ENCODE measurements at regions not wholly inside any gene's neighbourhood (a gene's known extent, or its start where the extent isn't known, plus 50 kb on each side); places are given as distances from the start of the nearest gene placed in this dataset.

DNA sequence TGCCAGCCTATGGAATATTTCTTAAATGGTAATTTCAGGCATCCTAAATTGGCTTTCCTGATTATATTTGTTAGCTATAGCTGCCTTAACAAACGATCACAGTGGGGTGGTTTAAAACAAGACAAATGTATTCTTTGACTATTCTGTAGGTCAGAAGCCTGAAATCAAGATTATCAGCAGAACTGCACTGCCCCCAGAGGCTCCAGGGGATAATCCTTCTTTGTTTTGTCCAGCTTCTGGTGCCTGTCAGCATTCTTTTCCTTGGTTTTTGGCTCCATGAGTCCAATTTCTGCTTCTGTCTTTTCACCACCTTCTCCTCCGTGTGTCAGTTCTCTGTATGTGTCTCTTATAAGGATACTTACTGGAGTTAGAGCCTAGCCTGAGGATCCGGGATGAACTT, 1282.2 kb upstream of the USP15 start:
- TF ChIP-seq, protein P1, sequence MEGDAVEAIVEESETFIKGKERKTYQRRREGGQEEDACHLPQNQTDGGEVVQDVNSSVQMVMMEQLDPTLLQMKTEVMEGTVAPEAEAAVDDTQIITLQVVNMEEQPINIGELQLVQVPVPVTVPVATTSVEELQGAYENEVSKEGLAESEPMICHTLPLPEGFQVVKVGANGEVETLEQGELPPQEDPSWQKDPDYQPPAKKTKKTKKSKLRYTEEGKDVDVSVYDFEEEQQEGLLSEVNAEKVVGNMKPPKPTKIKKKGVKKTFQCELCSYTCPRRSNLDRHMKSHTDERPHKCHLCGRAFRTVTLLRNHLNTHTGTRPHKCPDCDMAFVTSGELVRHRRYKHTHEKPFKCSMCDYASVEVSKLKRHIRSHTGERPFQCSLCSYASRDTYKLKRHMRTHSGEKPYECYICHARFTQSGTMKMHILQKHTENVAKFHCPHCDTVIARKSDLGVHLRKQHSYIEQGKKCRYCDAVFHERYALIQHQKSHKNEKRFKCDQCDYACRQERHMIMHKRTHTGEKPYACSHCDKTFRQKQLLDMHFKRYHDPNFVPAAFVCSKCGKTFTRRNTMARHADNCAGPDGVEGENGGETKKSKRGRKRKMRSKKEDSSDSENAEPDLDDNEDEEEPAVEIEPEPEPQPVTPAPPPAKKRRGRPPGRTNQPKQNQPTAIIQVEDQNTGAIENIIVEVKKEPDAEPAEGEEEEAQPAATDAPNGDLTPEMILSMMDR (optimal IDR thresholded peaks at IDR 0.05 in 1 of 3, IDR thresholded peaks at IDR 0.05 in 1 of 3, conservative IDR thresholded peaks at IDR 0.05 in 1 of 3; ENCODE audit: extremely low read depth in 1 of 3, insufficient read depth in 2 of 3, low read length in 3 of 3), result no peak
- TF ChIP-seq EZH2 (IDR thresholded peaks at IDR 0.05; ENCODE audit: low read length), result no peak
- Histone ChIP-seq H3K36me3 (ENCODE audit: control insufficient read depth in 2 of 2, extremely low read depth in 1 of 2, insufficient read depth in 2 of 2, low read length in 2 of 2) (no peaks in the 10 kb centered on the region), H3K9me3 (ENCODE audit: control insufficient read depth, low read depth, low read length) (no peaks in the 10 kb centered on the region), H3K4me3 (ENCODE audit: control insufficient read depth in 2 of 3, extremely low read depth in 1 of 3, insufficient read depth in 2 of 3, low read depth in 1 of 3, low read length in 3 of 3) (no peak overlapping the region), H3K27ac (ENCODE audit: control insufficient read depth, insufficient read depth, low read length) (no peak overlapping the region), H2AFZ (ENCODE audit: control insufficient read depth, low read length) (no peak overlapping the region), H3K9me1 (ENCODE audit: control insufficient read depth, extremely low read depth, insufficient read depth, low read length) (no peaks in the 10 kb centered on the region), H3K9ac (ENCODE audit: control insufficient read depth, extremely low read depth, insufficient read depth, low read length) (no peak overlapping the region), H3K4me2 (ENCODE audit: control insufficient read depth, extremely low read depth, insufficient read depth, low read depth, low read length) (no peak overlapping the region), H3K79me2 (ENCODE audit: control insufficient read depth, insufficient read depth, low read length) (no peaks in the 10 kb centered on the region), H3K4me1 (ENCODE audit: control insufficient read depth, extremely low read depth, insufficient read depth, low read length) (no peaks in the 10 kb centered on the region), H4K20me1 (ENCODE audit: control insufficient read depth, extremely low read depth, insufficient read depth, low read length) (no peaks in the 10 kb centered on the region), H3K27me3 (ENCODE audit: control insufficient read depth, extremely low read depth, insufficient read depth, low read length) (no peaks in the 10 kb centered on the region)
- dilution Hi-C loops (cut with MboI; ENCODE audit: extremely low pct_ligation_motif_present, low sequenced_read_pairs), result no loop called here
- no peak for FAIRE-seq
- no peak for DNase-seq (ENCODE audit: low read depth, low spot score)

DNA sequence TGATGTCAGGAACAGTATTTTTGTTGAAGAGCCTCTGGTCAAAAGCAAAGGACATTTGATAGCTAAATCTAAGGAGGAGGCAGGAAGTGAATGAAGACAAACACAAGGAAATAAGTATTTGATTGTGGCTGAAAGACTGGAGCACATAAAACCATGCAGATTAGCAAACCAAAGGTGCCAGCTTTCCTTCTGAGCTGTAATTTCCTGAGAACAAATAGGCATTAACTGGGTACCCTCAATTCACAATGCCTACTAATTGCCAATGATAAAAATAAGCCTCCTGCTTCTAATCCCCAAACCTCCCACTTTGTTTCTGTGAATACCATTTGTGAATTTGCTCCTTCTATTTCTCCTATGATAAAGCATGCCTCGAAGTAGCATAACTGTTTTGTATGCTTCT, 1279.6 kb upstream of the USP15 start:
- Histone ChIP-seq H3K4me2 (ENCODE audit: control insufficient read depth, extremely low read depth, insufficient read depth, low read depth, low read length) (no peak overlapping the region), H2AFZ (ENCODE audit: control insufficient read depth, low read length) (no peak overlapping the region), H3K9me3 (ENCODE audit: control insufficient read depth, low read depth, low read length) (no peaks in the 10 kb centered on the region), H3K79me2 (ENCODE audit: control insufficient read depth, insufficient read depth, low read length) (no peaks in the 10 kb centered on the region), H3K9me1 (ENCODE audit: control insufficient read depth, extremely low read depth, insufficient read depth, low read length) (no peaks in the 10 kb centered on the region), H3K9ac (ENCODE audit: control insufficient read depth, extremely low read depth, insufficient read depth, low read length) (no peak overlapping the region), H3K4me1 (ENCODE audit: control insufficient read depth, extremely low read depth, insufficient read depth, low read length) (no peaks in the 10 kb centered on the region), H3K27ac (ENCODE audit: control insufficient read depth, insufficient read depth, low read length) (no peak overlapping the region), H3K36me3 (ENCODE audit: control insufficient read depth in 2 of 2, extremely low read depth in 1 of 2, insufficient read depth in 2 of 2, low read length in 2 of 2) (no peaks in the 10 kb centered on the region), H4K20me1 (ENCODE audit: control insufficient read depth, extremely low read depth, insufficient read depth, low read length) (no peaks in the 10 kb centered on the region), H3K4me3 (ENCODE audit: control insufficient read depth in 2 of 3, extremely low read depth in 1 of 3, insufficient read depth in 2 of 3, low read depth in 1 of 3, low read length in 3 of 3) (no peak overlapping the region), H3K27me3 (ENCODE audit: control insufficient read depth, extremely low read depth, insufficient read depth, low read length) (no peaks in the 10 kb centered on the region)
- no peak for TF ChIP-seq EZH2 (IDR thresholded peaks at IDR 0.05; ENCODE audit: low read length)
- TF ChIP-seq, protein P1 (optimal IDR thresholded peaks at IDR 0.05 in 1 of 3, IDR thresholded peaks at IDR 0.05 in 1 of 3, conservative IDR thresholded peaks at IDR 0.05 in 1 of 3; ENCODE audit: extremely low read depth in 1 of 3, insufficient read depth in 2 of 3, low read length in 3 of 3), result no peak
- DNase-seq (ENCODE audit: low read depth, low spot score), result no peak
- no peak for FAIRE-seq
- dilution Hi-C loops (cut with MboI; ENCODE audit: extremely low pct_ligation_motif_present, low sequenced_read_pairs), result no loop called here
